ENCODE measurements at regions not wholly inside any gene's neighbourhood (a gene's known extent, or its start where the extent isn't known, plus 50 kb on each side); places are given as distances from the start of the nearest gene placed in this dataset.
A peak's percentile ranks its signal among the peaks of the same experiment; 100 is the strongest.

DNA sequence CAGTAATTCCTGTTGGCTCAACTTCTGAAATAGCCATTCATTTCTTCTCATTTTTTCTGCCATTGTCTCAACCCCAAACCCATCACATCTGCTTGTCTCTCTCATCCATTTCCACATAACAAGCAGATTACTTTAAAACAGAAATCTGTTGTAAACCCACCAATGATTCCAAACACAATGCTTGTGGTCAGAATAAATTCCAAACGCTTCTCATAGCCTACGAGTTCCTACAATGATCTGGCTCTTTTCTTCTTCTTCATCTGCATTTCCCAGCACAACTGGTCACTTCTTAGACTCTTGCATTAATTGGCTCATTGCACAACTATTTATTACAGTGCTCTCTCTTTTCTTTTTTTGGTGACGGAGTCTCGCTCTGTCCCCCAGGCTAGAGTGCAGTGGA is 364.1 kb downstream of the GATA3 start:
- DNase-seq (ENCODE audit: low spot score): peak; percentile 22

DNA sequence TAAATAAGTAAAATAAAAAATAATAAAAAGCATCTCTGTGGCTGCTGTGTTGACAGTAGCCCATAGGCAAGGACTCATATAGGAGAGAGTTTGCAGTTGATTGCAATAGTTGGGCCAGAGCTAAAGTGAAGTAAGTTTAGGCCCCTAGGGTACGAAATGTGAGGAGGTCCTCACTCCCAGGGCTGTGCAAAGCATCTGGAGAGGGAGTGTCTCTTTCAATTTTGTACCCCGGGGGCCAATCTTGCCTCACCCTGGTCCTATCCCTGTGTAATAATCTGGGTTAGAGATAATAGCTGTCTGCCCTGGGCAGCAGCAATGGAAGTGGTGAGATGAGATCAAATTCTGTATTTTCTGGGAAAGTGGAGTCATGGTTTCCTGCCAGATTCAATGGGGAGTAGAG is 365.7 kb downstream of the GATA3 start:
- no peak for DNase-seq (ENCODE audit: low spot score)

DNA sequence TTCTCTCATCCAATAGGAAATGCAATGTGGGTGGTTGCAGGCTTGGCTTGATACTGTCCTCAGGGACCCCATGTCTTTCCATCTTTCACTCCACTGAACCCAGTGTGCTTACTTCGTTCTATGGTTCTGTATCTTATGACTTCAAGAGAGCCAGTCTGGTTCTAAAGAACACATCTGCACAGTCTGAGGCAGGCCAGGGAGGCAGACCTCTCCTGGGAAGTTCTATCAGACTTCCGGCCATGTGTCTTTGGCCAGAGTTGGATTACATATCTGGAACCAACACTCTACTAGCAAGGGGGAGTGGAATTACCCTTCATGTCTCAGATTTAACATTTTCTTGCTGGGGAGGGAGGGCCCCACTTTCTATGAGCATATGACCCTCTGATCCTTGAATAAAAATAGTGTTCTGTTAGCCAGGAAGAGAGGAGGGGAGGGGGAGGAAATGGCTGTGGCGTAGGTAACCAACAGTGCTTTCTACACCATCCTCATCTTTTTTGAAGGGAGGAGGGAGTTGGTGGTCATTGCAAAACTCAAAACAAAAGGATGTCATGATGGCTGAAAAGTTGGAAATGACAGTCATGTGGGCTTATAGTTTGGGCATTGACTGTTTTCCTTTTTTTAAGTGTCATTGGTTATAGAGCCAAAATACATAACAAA is 370.2 kb downstream of the GATA3 start:
- DNase-seq (ENCODE audit: low spot score): no peak

GRCh38 chr10:8428654-8429053 is 374.2 kb downstream of the GATA3 start:
- no peak for DNase-seq (ENCODE audit: low spot score)

DNA sequence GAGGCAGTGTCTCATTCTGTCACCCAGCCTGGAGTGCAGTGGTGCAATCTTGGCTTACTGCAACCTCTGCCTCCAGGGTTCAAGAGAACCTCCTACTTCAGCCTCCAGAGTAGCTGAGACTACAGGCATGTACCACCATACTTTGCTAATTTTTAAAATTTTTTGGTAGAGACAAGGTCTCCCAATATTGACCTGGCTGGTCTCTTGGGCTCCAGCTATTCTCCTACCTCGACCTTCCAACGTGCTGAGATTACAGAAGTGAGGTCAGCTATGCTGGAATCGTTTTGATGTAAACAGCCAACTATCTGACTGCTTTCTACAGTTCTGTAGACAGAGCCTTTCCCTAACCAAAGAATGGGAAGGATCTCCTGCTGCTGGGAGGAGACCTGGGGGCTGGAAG is 375.8 kb downstream of the GATA3 start:
- no peak for DNase-seq (ENCODE audit: low spot score)

- DNase-seq (ENCODE audit: low spot score): no peak
These were observed 377.0 kb downstream of the GATA3 start for GRCh38 chr10:8431511-8431910.

- no peak for DNase-seq (ENCODE audit: low spot score)
These were observed 380.9 kb downstream of the GATA3 start for GRCh38 chr10:8435186-8436055.

DNA sequence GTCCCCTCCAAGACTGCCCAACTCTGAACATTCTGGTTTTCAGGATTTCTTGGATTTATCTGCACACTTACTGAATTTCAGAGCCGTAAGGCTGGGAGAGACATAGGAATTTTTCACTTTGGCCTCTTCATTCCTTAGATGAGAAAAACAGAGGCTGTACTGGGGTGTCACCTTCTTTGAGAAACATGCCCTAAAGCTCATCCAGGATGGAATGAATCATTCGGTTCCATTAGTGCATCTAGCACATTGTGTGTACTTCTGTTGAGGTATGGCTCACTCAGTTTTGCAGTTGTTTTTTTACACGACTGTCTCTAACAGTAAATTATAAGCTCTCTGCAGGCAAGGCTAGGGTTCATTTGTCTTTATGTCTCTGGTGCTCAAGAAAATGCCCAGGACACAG is 383.4 kb downstream of the GATA3 start:
- no peak for DNase-seq (ENCODE audit: low spot score)

- no peak for DNase-seq (ENCODE audit: low spot score)
These were observed 384.1 kb downstream of the GATA3 start for GRCh38 chr10:8438603-8439002.

- no peak for DNase-seq (ENCODE audit: low spot score)
These were observed 384.6 kb downstream of the GATA3 start for GRCh38 chr10:8439040-8439439.

DNA sequence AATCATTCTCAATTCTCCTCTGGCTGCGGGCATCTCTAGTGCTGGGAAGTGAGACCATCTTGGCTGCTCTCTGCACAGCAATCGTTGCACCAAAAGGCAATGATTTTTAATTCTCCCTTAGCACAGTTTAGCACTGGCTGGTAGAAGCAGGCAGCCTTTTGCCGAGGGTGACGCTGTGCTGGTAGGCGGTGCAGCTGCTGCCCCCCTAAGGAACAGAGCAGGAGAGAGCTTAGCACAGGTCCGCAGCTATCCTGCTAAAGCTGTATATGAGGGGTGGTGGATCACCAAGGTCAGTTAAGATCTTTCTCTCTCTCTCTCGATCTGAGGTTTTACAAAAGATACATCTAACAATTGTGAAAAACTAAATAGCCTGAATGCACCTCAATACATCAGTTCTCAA is 390.1 kb downstream of the GATA3 start:
- no peak for DNase-seq (ENCODE audit: low spot score)

DNA sequence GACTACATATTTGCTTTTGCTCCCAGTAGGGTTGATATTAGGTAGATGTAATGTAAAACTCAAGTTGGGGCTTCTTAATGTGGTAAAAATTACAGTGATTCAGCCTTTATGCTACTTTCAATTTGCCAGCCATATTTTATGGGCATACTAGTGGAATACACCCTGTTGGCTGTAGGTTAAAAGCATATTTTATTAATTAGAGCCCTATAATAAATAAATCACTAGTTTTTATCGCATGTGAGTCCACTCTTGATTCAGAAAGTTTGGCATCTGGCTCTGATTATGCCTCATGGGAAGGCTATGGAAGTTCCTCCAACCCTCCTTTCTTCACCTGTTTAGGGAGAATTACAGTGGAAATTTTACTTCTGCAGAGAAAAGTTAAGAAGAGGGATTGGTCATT is 390.9 kb downstream of the GATA3 start:
- no peak for DNase-seq (ENCODE audit: low spot score)

GRCh38 chr10:8449909-8450308 is 395.4 kb downstream of the GATA3 start:
- no peak for DNase-seq (ENCODE audit: low spot score)

DNA sequence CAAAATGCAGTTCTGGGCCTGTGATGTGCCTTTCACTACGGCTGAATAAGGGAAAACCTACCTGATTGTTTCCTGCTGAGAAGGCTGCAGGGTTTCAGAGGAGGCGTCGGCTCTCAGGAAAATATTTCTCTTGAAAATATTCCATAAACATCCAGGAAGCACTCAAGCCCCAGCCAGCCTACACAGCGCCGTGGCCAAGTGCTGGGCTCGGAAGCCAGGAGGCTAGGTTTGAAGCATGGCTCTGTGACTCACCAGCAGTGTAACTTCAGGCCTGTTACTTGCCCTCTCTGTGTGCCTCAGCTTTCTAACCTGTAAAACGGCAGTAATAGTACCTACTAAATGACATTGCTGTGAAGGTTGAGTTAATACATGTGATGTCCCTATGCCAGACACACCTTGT is 399.1 kb downstream of the GATA3 start:
- DNase-seq (ENCODE audit: low spot score): no peak

- no peak for DNase-seq (ENCODE audit: low spot score)
These were observed 399.9 kb downstream of the GATA3 start for GRCh38 chr10:8454357-8454756.

DNA sequence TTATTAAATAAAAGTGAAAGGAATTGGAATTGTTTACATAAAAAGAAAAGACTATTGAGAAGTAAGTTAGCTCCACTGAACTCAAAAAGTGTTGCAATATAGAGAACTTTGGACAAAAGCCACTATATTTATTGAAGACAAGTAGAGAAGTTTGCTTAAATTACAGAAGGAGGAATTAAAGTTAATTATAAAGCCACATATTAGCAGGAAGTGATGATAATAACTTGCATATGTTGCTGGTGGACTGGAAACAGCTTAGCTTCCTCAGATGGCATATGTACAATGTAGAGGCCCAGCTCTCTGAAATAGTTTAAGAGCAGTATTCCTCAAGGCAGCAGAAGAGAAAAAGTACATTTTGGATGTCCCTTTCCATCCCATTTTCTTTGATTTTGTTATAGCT is 400.7 kb downstream of the GATA3 start:
- no peak for DNase-seq (ENCODE audit: low spot score)

DNA sequence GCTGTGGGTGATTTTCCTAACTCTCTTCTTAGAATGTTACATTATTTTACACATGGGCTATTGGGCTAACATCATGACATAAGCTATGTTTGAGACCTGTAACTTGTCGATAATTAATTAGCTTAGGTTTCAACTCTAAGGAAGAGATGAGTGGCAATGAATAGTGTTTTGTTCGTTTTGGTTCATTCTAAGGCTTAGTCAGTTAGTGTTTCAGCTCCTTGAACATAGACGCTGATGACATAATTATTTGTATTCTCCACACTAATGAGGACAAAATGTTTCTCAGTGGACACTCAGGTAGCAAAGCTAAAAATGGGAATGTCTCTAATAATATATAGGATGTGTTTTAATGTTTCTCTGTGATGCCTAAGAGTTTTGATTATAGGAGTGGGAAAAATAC is 401.9 kb downstream of the GATA3 start:
- no peak for DNase-seq (ENCODE audit: low spot score)

DNA sequence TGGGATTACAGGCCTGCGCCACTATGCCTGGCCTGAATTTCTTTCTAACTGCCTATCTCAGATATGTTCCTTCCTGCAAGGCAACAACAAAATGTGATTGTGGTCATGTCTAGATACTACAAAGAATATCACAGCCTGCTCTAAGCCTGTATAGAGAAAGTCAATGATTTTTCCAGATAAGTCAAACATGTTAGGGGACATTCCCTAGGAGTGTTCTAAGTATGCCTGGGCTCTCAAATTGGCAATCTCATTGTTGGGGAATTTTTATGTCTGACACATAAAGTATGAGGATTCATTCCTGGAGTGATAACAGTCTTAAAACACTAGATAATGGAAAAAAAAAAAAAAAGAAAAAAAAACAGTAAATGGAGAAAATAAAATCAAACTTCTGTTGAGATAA is 406.1 kb downstream of the GATA3 start:
- no peak for DNase-seq (ENCODE audit: low spot score)

- DNase-seq (ENCODE audit: low spot score): no peak
These were observed 408.1 kb downstream of the GATA3 start for GRCh38 chr10:8462565-8462964.

DNA sequence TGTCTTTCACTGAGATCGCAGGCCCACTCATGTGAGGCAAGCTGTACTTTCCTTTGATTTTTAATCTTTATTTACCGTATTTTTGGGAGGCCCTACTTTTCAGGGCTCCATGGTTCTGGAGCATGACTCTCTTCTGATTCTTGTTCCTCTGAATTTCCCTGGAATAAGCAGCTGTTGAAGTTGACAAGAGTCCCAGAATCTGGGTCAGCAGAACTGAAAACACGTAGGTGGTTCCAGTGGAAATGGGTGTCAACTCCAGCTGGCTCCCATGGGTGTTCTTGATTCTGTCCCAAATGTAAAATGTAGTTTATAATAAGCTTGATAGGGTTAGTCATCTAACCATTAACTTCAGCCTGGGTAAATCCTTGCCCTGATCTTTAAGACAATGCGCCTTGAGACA is 409.4 kb downstream of the GATA3 start:
- no peak for DNase-seq (ENCODE audit: low spot score)

DNA sequence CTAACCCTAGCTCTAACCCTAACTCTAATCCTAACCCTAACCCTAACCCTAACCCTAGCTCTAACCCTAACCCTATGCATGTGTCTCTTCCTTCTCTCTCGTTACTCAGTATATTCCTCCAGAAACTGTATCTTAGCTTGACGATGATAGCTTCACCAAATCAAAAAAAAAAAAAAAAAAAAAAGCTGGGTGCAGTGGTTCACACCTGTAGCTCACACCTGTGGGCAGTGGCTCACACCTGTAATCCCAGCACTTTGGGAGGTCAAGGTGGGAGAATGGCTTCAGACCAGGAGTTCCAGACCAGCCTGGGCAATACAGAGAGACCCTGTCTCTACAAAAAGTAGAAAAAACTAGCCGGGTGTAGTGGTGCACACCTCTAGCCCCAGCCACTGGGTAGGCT is 414.0 kb downstream of the GATA3 start:
- DNase-seq (ENCODE audit: low spot score): no peak

- DNase-seq (ENCODE audit: low spot score): no peak
These were observed 418.7 kb downstream of the GATA3 start for GRCh38 chr10:8473205-8473604.

DNA sequence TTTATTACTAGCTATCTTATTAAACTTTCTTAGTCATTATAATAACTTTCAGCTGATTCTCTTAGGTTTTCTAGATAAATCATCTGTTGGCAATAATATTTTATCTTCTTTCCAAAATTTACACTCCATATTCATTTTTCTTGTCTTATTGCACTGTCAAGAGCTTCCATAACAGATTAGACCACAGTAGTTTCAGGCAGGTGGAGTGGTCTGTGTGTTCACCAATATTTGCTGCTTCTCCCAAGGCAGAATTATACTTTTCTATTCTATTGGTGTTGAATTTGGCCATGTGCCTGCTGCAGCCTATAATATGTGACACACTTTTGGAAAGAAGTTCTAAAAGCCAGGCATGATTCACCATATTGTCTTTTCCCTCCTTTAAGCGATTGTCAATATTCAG is 422.8 kb downstream of the GATA3 start:
- no peak for DNase-seq (ENCODE audit: low spot score)

Measured in H4 (cell line).